ENCODE measurements at regions not wholly inside any gene's neighbourhood (a gene's known extent, or its start where the extent isn't known, plus 50 kb on each side); places are given as distances from the start of the nearest gene placed in this dataset.

DNA sequence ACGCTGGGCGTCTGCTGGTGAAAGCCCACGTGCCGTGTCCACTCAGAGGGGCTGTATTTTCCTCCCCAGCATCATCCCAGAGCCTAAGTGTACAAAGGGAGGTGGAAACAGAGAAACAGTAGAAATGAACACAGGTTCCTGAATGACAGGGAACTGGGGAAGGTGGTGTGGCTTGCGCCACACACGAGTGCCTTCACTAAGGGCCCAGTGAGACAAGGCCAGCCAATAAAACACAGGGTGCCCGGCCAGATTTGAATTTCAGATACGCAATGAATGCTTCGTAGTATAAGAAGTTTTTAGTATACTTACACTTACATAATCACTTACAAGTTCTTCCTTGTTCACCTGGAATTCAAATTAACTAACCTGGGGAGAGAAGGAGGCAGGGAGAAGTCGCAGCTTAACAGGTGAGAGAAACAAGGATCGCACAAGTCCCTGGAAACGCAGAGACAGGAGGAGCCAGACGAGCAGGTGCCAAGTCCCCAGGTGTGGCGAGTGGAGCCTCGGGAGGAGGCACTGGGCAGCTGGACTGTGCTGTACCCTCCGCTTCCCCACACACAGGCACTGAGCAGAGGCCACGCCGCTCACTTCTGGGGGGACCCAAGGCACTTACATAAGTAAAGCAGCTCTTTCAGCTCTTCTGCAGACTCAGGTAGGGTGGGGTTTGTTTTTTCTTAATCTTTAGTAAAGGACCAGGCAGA lies 105.2 kb upstream of the MGMT start:
- TF ChIP-seq POLR2A (IDR thresholded peaks at IDR 0.05) = no peak
- TF ChIP-seq, protein P1, sequence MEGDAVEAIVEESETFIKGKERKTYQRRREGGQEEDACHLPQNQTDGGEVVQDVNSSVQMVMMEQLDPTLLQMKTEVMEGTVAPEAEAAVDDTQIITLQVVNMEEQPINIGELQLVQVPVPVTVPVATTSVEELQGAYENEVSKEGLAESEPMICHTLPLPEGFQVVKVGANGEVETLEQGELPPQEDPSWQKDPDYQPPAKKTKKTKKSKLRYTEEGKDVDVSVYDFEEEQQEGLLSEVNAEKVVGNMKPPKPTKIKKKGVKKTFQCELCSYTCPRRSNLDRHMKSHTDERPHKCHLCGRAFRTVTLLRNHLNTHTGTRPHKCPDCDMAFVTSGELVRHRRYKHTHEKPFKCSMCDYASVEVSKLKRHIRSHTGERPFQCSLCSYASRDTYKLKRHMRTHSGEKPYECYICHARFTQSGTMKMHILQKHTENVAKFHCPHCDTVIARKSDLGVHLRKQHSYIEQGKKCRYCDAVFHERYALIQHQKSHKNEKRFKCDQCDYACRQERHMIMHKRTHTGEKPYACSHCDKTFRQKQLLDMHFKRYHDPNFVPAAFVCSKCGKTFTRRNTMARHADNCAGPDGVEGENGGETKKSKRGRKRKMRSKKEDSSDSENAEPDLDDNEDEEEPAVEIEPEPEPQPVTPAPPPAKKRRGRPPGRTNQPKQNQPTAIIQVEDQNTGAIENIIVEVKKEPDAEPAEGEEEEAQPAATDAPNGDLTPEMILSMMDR (IDR thresholded peaks at IDR 0.05) = no peak

All from uterus (tissue), 2 donors.